AG04450 (cell line): ENCODE measurements at regions not wholly inside any gene's neighbourhood (a gene's known extent, or its start where the extent isn't known, plus 50 kb on each side); places are given as distances from the start of the nearest gene placed in this dataset.

ENCODE experiments used
- CTCF ChIA-PET: fragments of 300-600, 350-600 bp; formaldehyde crosslinking; extraction: SDS; loops from one replicate; lab custom pipeline; 2022; ENCODE audit warnings: antibody characterized with exemption, inconsistent platforms; lab: Charles Lee
- POLR2A ChIA-PET: fragments of 350-600 bp; formaldehyde crosslinking; extraction: SDS; loops from one replicate; lab custom pipeline; 2021; ENCODE audit warnings: antibody characterized with exemption, inconsistent platforms; lab: Yijun Ruan, JAX
- DNase-seq: peaks from one replicate; pipeline ENCODE4 v3.0.0-alpha.2; 2011; ENCODE audit warnings: low read depth, low spot score
- H3K27ac ChIP-seq: one replicate; pipeline ENCODE4 v1.5.1; 2012; ENCODE audit warnings: low read depth, low read length, control low read depth
- H3K27me3 ChIP-seq: one replicate; pipeline ENCODE4 v1.6.0; 2012; ENCODE audit warnings: low read length; ENCODE audit not compliant: control insufficient read depth, insufficient read depth
- H3K4me3 ChIP-seq: 2 replicates; pipeline ENCODE4 v1.5.1; 2011; ENCODE audit warnings: mild to moderate bottlenecking, low read depth, low read length, control low read depth
- H3K9me3 ChIP-seq: 2 replicates; pipeline ENCODE4 v1.5.1; 2012; ENCODE audit warnings: low read length; ENCODE audit not compliant: control insufficient read depth, insufficient read depth
- CTCF ChIP-seq: IDR thresholded peaks from 2 replicates; pipeline ENCODE4 v1.5.1; 2011; ENCODE audit warnings: low read depth, low read length, control low read depth, inconsistent platforms

- POLR2A ChIA-PET, result no interaction called here
- no peaks in the 10 kb centered on the region for H3K27me3 ChIP-seq
- no peak for TF ChIP-seq CTCF
- no peak overlapping the region for H3K27ac ChIP-seq
- H3K9me3 ChIP-seq, result no peaks in the 10 kb centered on the region; the same call in 1 of the 2 replicates
- CTCF ChIA-PET, result no interaction called here
- DNase-seq, result no peak
- H3K4me3 ChIP-seq, result no peak overlapping the region
These were observed 123.7 kb upstream of the CLSTN2 start for GRCh38 chr3:139811331-139811730.

GRCh38 chr3:139808201-139808600 is 126.8 kb upstream of the CLSTN2 start:
- TF ChIP-seq CTCF, result no peak
- Histone ChIP-seq H3K4me3 (no peak overlapping the region), H3K27me3 (no peaks in the 10 kb centered on the region), H3K9me3 (no peaks in the 10 kb centered on the region; the same call in none of the 2 replicates), H3K27ac (no peak overlapping the region)
- no peak for DNase-seq
- CTCF ChIA-PET, result no interaction called here
- POLR2A ChIA-PET, result no interaction called here

- ChIA-PET CTCF (no interaction called here), POLR2A (no interaction called here)
- Histone ChIP-seq H3K27ac (no peak overlapping the region), H3K27me3 (no peaks in the 10 kb centered on the region), H3K9me3 (no peaks in the 10 kb centered on the region; the same call in 1 of the 2 replicates), H3K4me3 (no peak overlapping the region)
- DNase-seq, result no peak
- no peak for TF ChIP-seq CTCF
These were observed 125.5 kb upstream of the NMNAT3 start for GRCh38 chr3:139803294-139803693.

GRCh38 chr3:139797724-139798343 is 120.1 kb upstream of the NMNAT3 start:
- Histone ChIP-seq H3K4me3 (no peak overlapping the region), H3K27me3 (no peaks in the 10 kb centered on the region), H3K9me3 (no peaks in the 10 kb centered on the region), H3K27ac (no peak overlapping the region)
- ChIA-PET CTCF (no interaction called here), POLR2A (no interaction called here)
- TF ChIP-seq CTCF, result no peak
- DNase-seq, result peak; percentile 0

- Histone ChIP-seq H3K4me3 (no peak overlapping the region), H3K27me3 (no peaks in the 10 kb centered on the region), H3K9me3 (peaks cover 4% of the 10 kb centered on the region), H3K27ac (no peak overlapping the region)
- TF ChIP-seq CTCF, result no peak
- no peak for DNase-seq
- POLR2A ChIA-PET, result no interaction called here
- CTCF ChIA-PET, result no interaction called here
These were observed 116.9 kb upstream of the NMNAT3 start for GRCh38 chr3:139794469-139795265.
